ENCODE measurements at regions not wholly inside any gene's neighbourhood (a gene's known extent, or its start where the extent isn't known, plus 50 kb on each side); places are given as distances from the start of the nearest gene placed in this dataset.

- TF ChIP-seq CUX1 (IDR thresholded peaks at IDR 0.05; ENCODE audit: insufficient replicate concordance, low read depth, low read length), result no peak
- TF ChIP-seq CTCF (IDR thresholded peaks at IDR 0.05 in 2 of 3, conservative IDR thresholded peaks at IDR 0.05 in 1 of 3; ENCODE audit: control insufficient read depth in 2 of 3, extremely low read depth in 1 of 3, insufficient read depth in 1 of 3, low read depth in 3 of 3, low read length in 3 of 3), result peak; percentile 18 to 69 (median 54); a peak in 5 of 6 replicates
- no peak for TF ChIP-seq E2F8 (IDR thresholded peaks at IDR 0.05; ENCODE audit: low read depth, partially characterized antibody)
- TF ChIP-seq SP1 (IDR thresholded peaks at IDR 0.05; ENCODE audit: low read depth, low read length), result no peak
- no peak for TF ChIP-seq RBBP5 (conservative IDR thresholded peaks at IDR 0.05)
- TF ChIP-seq SREBF1 (IDR thresholded peaks at IDR 0.05; ENCODE audit: low read length), result no peak
- no peak for TF ChIP-seq ATF2 (IDR thresholded peaks at IDR 0.05; ENCODE audit: low read length)
- no peak for TF ChIP-seq IRF5 (IDR thresholded peaks at IDR 0.05; ENCODE audit: borderline replicate concordance)
- no peak for TF ChIP-seq POLR2A (IDR thresholded peaks at IDR 0.05; ENCODE audit: low read depth, low read length)
- no peak for TF ChIP-seq ASH2L (IDR thresholded peaks at IDR 0.05; ENCODE audit: borderline replicate concordance, low read depth)
- TF ChIP-seq FOS (IDR thresholded peaks at IDR 0.05; ENCODE audit: borderline replicate concordance, extremely low read depth, insufficient read length), result no peak
Measured at GRCh38 chr13:29713839-29714238, 118.4 kb upstream of the SLC7A1 start.

Measured in GM12878 (cell line).